Thyroid gland (tissue), 4 donors: ENCODE measurements at regions not wholly inside any gene's neighbourhood (a gene's known extent, or its start where the extent isn't known, plus 50 kb on each side); places are given as distances from the start of the nearest gene placed in this dataset.

Source experiments
- DNase-seq, 2 donors: peaks; one replicate each; pipeline ENCODE4 v3.0.0-alpha.2; 2019
- H3K27ac ChIP-seq, 3 donors: fragments of 200-600 bp; sonication (generic); 1 replicate in 2 of 3; 2 replicates in 1 of 3; pipeline ENCODE4 v1.5.1; 2016 to 2019; ENCODE audit warnings: mild to moderate bottlenecking in 1 of 3, moderate library complexity in 1 of 3
- H3K27me3 ChIP-seq: fragments of 200-600 bp; sonication (generic); one replicate; pipeline ENCODE4 v1.5.1; 2019
- H3K36me3 ChIP-seq, 2 donors: fragments of 200-600 bp; sonication (generic); one replicate each; pipeline ENCODE4 v1.5.1; 2016 to 2019
- H3K4me1 ChIP-seq, 2 donors: fragments of 200-600 bp; sonication (generic); one replicate each; pipeline ENCODE4 v1.5.1; 2017 to 2019
- H3K4me3 ChIP-seq, 3 donors: fragments of 200-600 bp; sonication (generic); replicated peaks in 1 of 3; 1 replicate in 2 of 3; 2 replicates in 1 of 3; pipeline ENCODE4 v1.5.1; 2016; ENCODE audit warnings: mild to moderate bottlenecking in 1 of 3
- H3K9me3 ChIP-seq: fragments of 200-600 bp; sonication (generic); one replicate; pipeline ENCODE4 v1.5.1; 2017
- POLR2A ChIP-seq, 2 donors: fragments of 450-650 bp; IDR thresholded peaks; one replicate each; pipeline ENCODE4 v1.6.1; 2017; ENCODE audit warnings: antibody characterized with exemption in 2 of 2, mild to moderate bottlenecking in 2 of 2, moderate library complexity in 1 of 2
- WGBS, 2 donors: methylation state at CpG; one replicate each; pipeline ENCODE4 v1.1.5; 2017; 5-methylcytosine and 5-hydroxymethylcytosine counted together
- intact Hi-C: fragments of 100-400 bp; cut with DNase I; formaldehyde crosslinking; loops from one replicate; pipeline ENCODE4 v1.15.1; 2023
- TF ChIP-seq, protein P1 (sequence below), 6 experiments: fragments of 200-600 bp in 3 of 6; fragments of 450-650 bp in 3 of 6; sonication (generic) in 3 of 6; IDR thresholded peaks; one replicate each; pipeline ENCODE4 v1.5.1; 2016 to 2019; ENCODE audit warnings: antibody characterized with exemption in 6 of 6, mild to moderate bottlenecking in 2 of 6, inconsistent platforms in 1 of 6, moderate library complexity in 1 of 6

DNA sequence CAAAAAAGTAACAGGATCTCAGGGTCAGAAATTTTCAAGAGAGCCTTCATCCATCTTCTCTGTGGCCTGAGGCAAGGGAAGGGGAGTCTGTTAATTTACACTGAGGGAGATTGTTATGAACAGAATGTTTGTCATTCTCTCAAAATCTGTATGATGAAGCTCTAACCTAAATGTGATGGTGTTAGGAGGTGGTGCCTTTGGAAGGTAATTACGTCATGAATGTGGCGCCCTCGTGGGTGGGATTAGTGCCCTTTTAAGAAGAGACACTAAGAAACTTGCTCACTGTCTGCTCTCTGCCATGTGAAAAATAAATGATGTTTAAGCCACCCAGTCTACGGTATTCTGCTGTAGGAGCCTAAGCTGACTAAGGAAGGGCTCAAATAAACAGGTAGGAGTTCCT is 521.6 kb downstream of the SNAPC1 start:
- 64 to 92% methylated on average over 4 of the region's 4 CpGs for WGBS, 2 donors
- no peak for TF ChIP-seq POLR2A (IDR thresholded peaks at IDR 0.05)
- TF ChIP-seq, protein P1, sequence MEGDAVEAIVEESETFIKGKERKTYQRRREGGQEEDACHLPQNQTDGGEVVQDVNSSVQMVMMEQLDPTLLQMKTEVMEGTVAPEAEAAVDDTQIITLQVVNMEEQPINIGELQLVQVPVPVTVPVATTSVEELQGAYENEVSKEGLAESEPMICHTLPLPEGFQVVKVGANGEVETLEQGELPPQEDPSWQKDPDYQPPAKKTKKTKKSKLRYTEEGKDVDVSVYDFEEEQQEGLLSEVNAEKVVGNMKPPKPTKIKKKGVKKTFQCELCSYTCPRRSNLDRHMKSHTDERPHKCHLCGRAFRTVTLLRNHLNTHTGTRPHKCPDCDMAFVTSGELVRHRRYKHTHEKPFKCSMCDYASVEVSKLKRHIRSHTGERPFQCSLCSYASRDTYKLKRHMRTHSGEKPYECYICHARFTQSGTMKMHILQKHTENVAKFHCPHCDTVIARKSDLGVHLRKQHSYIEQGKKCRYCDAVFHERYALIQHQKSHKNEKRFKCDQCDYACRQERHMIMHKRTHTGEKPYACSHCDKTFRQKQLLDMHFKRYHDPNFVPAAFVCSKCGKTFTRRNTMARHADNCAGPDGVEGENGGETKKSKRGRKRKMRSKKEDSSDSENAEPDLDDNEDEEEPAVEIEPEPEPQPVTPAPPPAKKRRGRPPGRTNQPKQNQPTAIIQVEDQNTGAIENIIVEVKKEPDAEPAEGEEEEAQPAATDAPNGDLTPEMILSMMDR (IDR thresholded peaks at IDR 0.05), result no peak
- no peaks in the 10 kb centered on the region for H3K9me3 ChIP-seq
- H3K4me3 ChIP-seq, result no peak overlapping the region
- H3K4me1 ChIP-seq, result no peaks in the 10 kb centered on the region
- H3K27ac ChIP-seq, result no peak overlapping the region
- H3K27me3 ChIP-seq, result no peaks in the 10 kb centered on the region
- no peak for DNase-seq
- intact Hi-C loops, result no loop called here
- H3K36me3 ChIP-seq, result no peaks in the 10 kb centered on the region

DNA sequence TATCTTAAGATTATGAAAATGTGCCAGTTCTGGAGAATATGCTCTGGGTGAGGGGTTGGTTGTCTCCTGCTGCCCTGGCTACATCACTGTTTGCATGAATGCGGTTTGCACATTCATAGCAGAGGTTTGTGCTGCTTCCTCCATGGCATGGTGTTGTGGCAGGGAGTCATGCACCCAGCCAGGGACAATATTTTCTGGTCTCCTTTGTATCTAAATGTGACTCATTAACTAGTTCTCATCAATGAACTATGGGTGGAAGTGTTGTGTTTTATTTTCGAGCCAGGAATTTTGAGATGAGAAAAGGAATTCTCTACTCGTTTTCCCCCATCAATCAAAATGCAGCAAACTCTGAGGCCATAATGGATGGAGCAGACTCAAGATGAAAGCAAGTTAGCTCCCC is 527.3 kb downstream of the SNAPC1 start:
- Histone ChIP-seq H3K27me3 (no peaks in the 10 kb centered on the region), H3K4me3 (no peak overlapping the region), H3K9me3 (no peaks in the 10 kb centered on the region), H3K4me1 (no peaks in the 10 kb centered on the region), H3K36me3 (no peaks in the 10 kb centered on the region), H3K27ac (no peak overlapping the region)
- no peak for DNase-seq
- WGBS, 2 donors, result 74 to 77% methylated on average over 3 of the region's 3 CpGs
- intact Hi-C loops, result no loop called here
- TF ChIP-seq, protein P1 (IDR thresholded peaks at IDR 0.05), result no peak
- TF ChIP-seq POLR2A (IDR thresholded peaks at IDR 0.05), result no peak

DNA sequence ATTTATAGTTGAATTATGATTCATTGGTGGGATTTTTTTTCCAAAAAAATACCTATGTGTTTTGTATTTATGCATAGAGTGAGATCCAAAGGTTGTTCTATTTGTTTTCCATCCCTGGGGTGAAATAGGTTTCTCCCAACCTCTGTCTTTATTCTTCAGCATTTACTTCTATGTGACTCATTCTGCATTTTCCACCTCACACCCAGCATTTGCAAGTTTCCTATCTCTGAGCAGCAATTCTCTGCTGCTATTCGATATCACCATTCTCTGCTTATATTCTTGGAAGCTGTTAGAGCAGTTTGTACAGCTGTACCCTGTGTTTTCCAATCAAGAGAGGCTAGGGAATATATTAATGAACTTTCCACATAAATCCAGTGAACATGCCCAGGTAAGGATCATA is 538.9 kb downstream of the SNAPC1 start:
- TF ChIP-seq, protein P1 (IDR thresholded peaks at IDR 0.05), result no peak
- TF ChIP-seq POLR2A (IDR thresholded peaks at IDR 0.05), result no peak
- H3K4me3 ChIP-seq, result no peak overlapping the region
- no peaks in the 10 kb centered on the region for H3K9me3 ChIP-seq
- DNase-seq, result no peak
- no peak overlapping the region for H3K27ac ChIP-seq
- no peaks in the 10 kb centered on the region for H3K4me1 ChIP-seq
- no peaks in the 10 kb centered on the region for H3K36me3 ChIP-seq
- 73 to 89% methylated on average over 1 of the region's 1 CpG for WGBS, 2 donors
- H3K27me3 ChIP-seq, result no peaks in the 10 kb centered on the region
- intact Hi-C loops, result no loop called here

DNA sequence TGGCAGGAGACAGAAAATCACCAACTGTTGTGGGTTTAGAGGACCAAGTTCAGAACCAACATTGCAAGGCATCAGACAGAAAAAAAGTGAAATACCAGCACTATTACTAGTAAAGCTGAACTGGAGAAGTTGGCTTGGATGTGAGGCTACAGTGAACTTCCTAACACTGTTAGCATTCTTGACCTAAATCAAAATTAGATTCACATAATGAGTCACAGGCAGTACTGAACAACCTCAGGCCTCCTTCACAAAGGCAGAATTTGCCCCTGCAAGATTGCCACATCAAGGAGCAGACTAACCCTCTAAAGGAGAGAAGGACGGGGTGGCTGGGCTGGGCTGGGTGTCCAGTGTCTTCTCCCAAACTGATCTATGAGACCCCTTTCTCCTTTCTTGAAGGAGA is 539.7 kb downstream of the SNAPC1 start:
- Histone ChIP-seq H3K36me3 (no peaks in the 10 kb centered on the region), H3K9me3 (no peaks in the 10 kb centered on the region), H3K4me1 (no peaks in the 10 kb centered on the region), H3K27ac (no peak overlapping the region), H3K27me3 (no peaks in the 10 kb centered on the region), H3K4me3 (no peak overlapping the region)
- WGBS, 2 donors, result 79 to 90% methylated on average over 1 of the region's 1 CpG
- intact Hi-C loops, result no loop called here
- TF ChIP-seq, protein P1 (IDR thresholded peaks at IDR 0.05), result no peak
- no peak for TF ChIP-seq POLR2A (IDR thresholded peaks at IDR 0.05)
- DNase-seq, result no peak

DNA sequence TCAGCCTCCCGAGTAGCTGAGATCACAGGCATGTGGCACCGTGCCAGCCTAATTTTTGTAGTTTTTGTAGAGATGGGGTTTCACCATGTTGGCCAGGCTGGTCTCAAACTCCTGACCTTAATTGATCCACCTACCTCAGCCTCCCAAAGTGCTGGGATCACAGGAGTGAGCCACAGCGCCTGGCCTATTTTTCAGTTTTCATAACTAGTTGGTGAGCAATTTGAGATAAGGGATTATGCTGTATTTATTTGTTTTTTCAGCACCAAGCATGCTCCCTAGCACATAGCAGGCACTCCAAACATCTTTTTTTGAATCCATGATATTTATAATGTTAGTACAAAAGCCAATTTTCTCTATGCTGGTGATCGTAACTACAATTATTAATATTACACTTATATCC is 541.2 kb downstream of the SNAPC1 start:
- H3K36me3 ChIP-seq, result no peaks in the 10 kb centered on the region
- 81 to 82% methylated on average over 4 of the region's 4 CpGs for WGBS, 2 donors
- intact Hi-C loops, result no loop called here
- no peaks in the 10 kb centered on the region for H3K9me3 ChIP-seq
- no peak overlapping the region for H3K4me3 ChIP-seq
- H3K4me1 ChIP-seq, result no peaks in the 10 kb centered on the region
- H3K27me3 ChIP-seq, result no peaks in the 10 kb centered on the region
- no peak for TF ChIP-seq POLR2A (IDR thresholded peaks at IDR 0.05)
- TF ChIP-seq, protein P1 (IDR thresholded peaks at IDR 0.05), result no peak
- no peak for DNase-seq
- H3K27ac ChIP-seq, result no peak overlapping the region
